ENCODE measurements at regions not wholly inside any gene's neighbourhood (a gene's known extent, or its start where the extent isn't known, plus 50 kb on each side); places are given as distances from the start of the nearest gene placed in this dataset.
"Not testable (repeated sequence)": the region's sequence is repeated elsewhere in the genome, so short reads cannot be mapped to it uniquely, and the experiment has no call there.

GRCh38 chr11:23308041-23308440 is 447.8 kb upstream of the CCDC179 start:
- H3K27me3 Mint-ChIP-seq: no peaks in the 10 kb centered on the region
- H3K4me1 Mint-ChIP-seq (ENCODE audit: low read depth): no peaks in the 10 kb centered on the region
- H3K4me3 Mint-ChIP-seq: no peak overlapping the region
- ChIA-PET CTCF (no interaction called here), POLR2A (no interaction called here)
- H3K9me3 Mint-ChIP-seq: peaks cover 30% of the 10 kb centered on the region
- H3K27ac Mint-ChIP-seq: no peak overlapping the region
- DNase-seq: no peak
- no peaks in the 10 kb centered on the region for H3K36me3 Mint-ChIP-seq
- intact Hi-C loops (cut with micrococcal nuclease): no loop called here

- intact Hi-C loops (cut with micrococcal nuclease): no loop called here
- Mint-ChIP-seq H3K27ac (no peak overlapping the region), H3K4me1 (ENCODE audit: low read depth) (no peaks in the 10 kb centered on the region), H3K27me3 (no peaks in the 10 kb centered on the region), H3K9me3 (peaks cover 18% of the 10 kb centered on the region), H3K36me3 (no peaks in the 10 kb centered on the region), H3K4me3 (no peak overlapping the region)
- DNase-seq: no peak
- CTCF ChIA-PET: no interaction called here
- POLR2A ChIA-PET: no interaction called here
Observed at GRCh38 chr11:23310276-23310675, 450.0 kb upstream of the CCDC179 start.

- ChIA-PET CTCF (no interaction called here), POLR2A (no interaction called here)
- no peaks in the 10 kb centered on the region for H3K4me1 Mint-ChIP-seq (ENCODE audit: low read depth)
Observed at GRCh38 chr11:23311986-23312940, 452.0 kb upstream of the CCDC179 start.

GRCh38 chr11:23313001-23313400 is 452.7 kb upstream of the CCDC179 start:
- CTCF ChIA-PET: no interaction called here
- H3K36me3 Mint-ChIP-seq: no peaks in the 10 kb centered on the region
- intact Hi-C loops (cut with micrococcal nuclease): no loop called here
- H3K27me3 Mint-ChIP-seq: no peaks in the 10 kb centered on the region
- H3K4me3 Mint-ChIP-seq: no peak overlapping the region
- H3K9me3 Mint-ChIP-seq: peaks cover 14% of the 10 kb centered on the region
- no peaks in the 10 kb centered on the region for H3K4me1 Mint-ChIP-seq (ENCODE audit: low read depth)
- no peak overlapping the region for H3K27ac Mint-ChIP-seq
- no peak for DNase-seq
- POLR2A ChIA-PET: no interaction called here

More at GRCh38 chr11:23311986-23312940, 452.0 kb upstream of the CCDC179 start:
- DNase-seq: no peak
- intact Hi-C loops (cut with micrococcal nuclease): no loop called here
- Mint-ChIP-seq H3K9me3 (peaks cover 16% of the 10 kb centered on the region), H3K4me3 (no peak overlapping the region), H3K27ac (no peak overlapping the region), H3K36me3 (no peaks in the 10 kb centered on the region), H3K27me3 (no peaks in the 10 kb centered on the region)

GRCh38 chr11:23314162-23314561 is 453.9 kb upstream of the CCDC179 start:
- H3K9me3 Mint-ChIP-seq: peaks cover 10% of the 10 kb centered on the region
- H3K36me3 Mint-ChIP-seq: no peaks in the 10 kb centered on the region
- no peak overlapping the region for H3K27ac Mint-ChIP-seq
- H3K27me3 Mint-ChIP-seq: no peaks in the 10 kb centered on the region
- intact Hi-C loops (cut with micrococcal nuclease): no loop called here
- DNase-seq: no peak
- no peaks in the 10 kb centered on the region for H3K4me1 Mint-ChIP-seq (ENCODE audit: low read depth)
- CTCF ChIA-PET: no interaction called here
- no peak overlapping the region for H3K4me3 Mint-ChIP-seq
- POLR2A ChIA-PET: no interaction called here

GRCh38 chr11:23315286-23315685 is 455.0 kb upstream of the CCDC179 start:
- no peak overlapping the region for H3K4me3 Mint-ChIP-seq
- intact Hi-C loops (cut with micrococcal nuclease): no loop called here
- H3K9me3 Mint-ChIP-seq: peaks cover 8% of the 10 kb centered on the region
- no peaks in the 10 kb centered on the region for H3K4me1 Mint-ChIP-seq (ENCODE audit: low read depth)
- no peak overlapping the region for H3K27ac Mint-ChIP-seq
- ChIA-PET POLR2A (no interaction called here), CTCF (no interaction called here)
- H3K27me3 Mint-ChIP-seq: no peaks in the 10 kb centered on the region
- no peak for DNase-seq
- H3K36me3 Mint-ChIP-seq: no peaks in the 10 kb centered on the region

- no peaks in the 10 kb centered on the region for H3K4me1 Mint-ChIP-seq (ENCODE audit: low read depth)
- CTCF ChIA-PET: no interaction called here
- intact Hi-C loops (cut with micrococcal nuclease): no loop called here
Observed at GRCh38 chr11:23317816-23318215, 457.5 kb upstream of the CCDC179 start.

GRCh38 chr11:23318670-23319069 is 458.4 kb upstream of the CCDC179 start:
- H3K27ac Mint-ChIP-seq: no peak overlapping the region
- no peaks in the 10 kb centered on the region for H3K27me3 Mint-ChIP-seq
- H3K4me3 Mint-ChIP-seq: no peak overlapping the region
- CTCF ChIA-PET: no interaction called here
- DNase-seq: no peak
- no peaks in the 10 kb centered on the region for H3K36me3 Mint-ChIP-seq
- intact Hi-C loops (cut with micrococcal nuclease): no loop called here
- POLR2A ChIA-PET: no interaction called here
- H3K9me3 Mint-ChIP-seq: peaks cover 29% of the 10 kb centered on the region
- no peaks in the 10 kb centered on the region for H3K4me1 Mint-ChIP-seq (ENCODE audit: low read depth)

More at GRCh38 chr11:23317816-23318215, 457.5 kb upstream of the CCDC179 start:
- Mint-ChIP-seq H3K36me3 (no peaks in the 10 kb centered on the region), H3K27ac (no peak overlapping the region), H3K4me3 (no peak overlapping the region), H3K9me3 (peaks cover 20% of the 10 kb centered on the region), H3K27me3 (no peaks in the 10 kb centered on the region)
- POLR2A ChIA-PET: no interaction called here
- no peak for DNase-seq

GRCh38 chr11:23320131-23320530 is 459.9 kb upstream of the CCDC179 start:
- Mint-ChIP-seq H3K4me3 (no peak overlapping the region), H3K9me3 (peaks cover 37% of the 10 kb centered on the region), H3K4me1 (ENCODE audit: low read depth) (no peaks in the 10 kb centered on the region), H3K27ac (no peak overlapping the region), H3K36me3 (no peaks in the 10 kb centered on the region), H3K27me3 (no peaks in the 10 kb centered on the region)
- POLR2A ChIA-PET: no interaction called here
- CTCF ChIA-PET: no interaction called here
- no peak for DNase-seq
- intact Hi-C loops (cut with micrococcal nuclease): no loop called here

GRCh38 chr11:23335586-23335985 is 475.3 kb upstream of the CCDC179 start:
- H3K4me3 Mint-ChIP-seq; H3K27ac Mint-ChIP-seq; intact Hi-C loops (cut with micrococcal nuclease); CTCF ChIA-PET; DNase-seq; H3K27me3 Mint-ChIP-seq; H3K4me1 Mint-ChIP-seq (ENCODE audit: low read depth); H3K36me3 Mint-ChIP-seq; POLR2A ChIA-PET: not testable (repeated sequence)
- peaks cover 27% of the 10 kb centered on the region for H3K9me3 Mint-ChIP-seq

- Mint-ChIP-seq H3K27me3 (no peaks in the 10 kb centered on the region), H3K27ac (no peak overlapping the region), H3K4me3 (no peak overlapping the region), H3K36me3 (no peaks in the 10 kb centered on the region), H3K4me1 (ENCODE audit: low read depth) (no peaks in the 10 kb centered on the region), H3K9me3 (peaks cover 19% of the 10 kb centered on the region)
- POLR2A ChIA-PET: interaction anchor here (0.6 kb wide), 1 partner anchor 440 kb away, joined by 4 read pairs; no protein-coding TSS in a partner anchor
- CTCF ChIA-PET: no interaction called here
- no peak for DNase-seq
- intact Hi-C loops (cut with micrococcal nuclease): no loop called here
Observed at GRCh38 chr11:23336961-23337360, 476.7 kb upstream of the CCDC179 start.

- H3K27me3 Mint-ChIP-seq: no peaks in the 10 kb centered on the region
- H3K4me1 Mint-ChIP-seq (ENCODE audit: low read depth): no peaks in the 10 kb centered on the region
- no peaks in the 10 kb centered on the region for H3K36me3 Mint-ChIP-seq
- H3K9me3 Mint-ChIP-seq: peaks cover 11% of the 10 kb centered on the region
- ChIA-PET POLR2A (no interaction called here), CTCF (no interaction called here)
- H3K27ac Mint-ChIP-seq: no peak overlapping the region
- no peak overlapping the region for H3K4me3 Mint-ChIP-seq
- no peak for DNase-seq
- intact Hi-C loops (cut with micrococcal nuclease): no loop called here
Observed at GRCh38 chr11:23353611-23354010, 493.3 kb upstream of the CCDC179 start.

GRCh38 chr11:23359297-23359696 is 499.0 kb upstream of the CCDC179 start:
- POLR2A ChIA-PET: no interaction called here
- Mint-ChIP-seq H3K4me3 (no peak overlapping the region), H3K4me1 (ENCODE audit: low read depth) (no peaks in the 10 kb centered on the region), H3K27me3 (no peaks in the 10 kb centered on the region), H3K36me3 (no peaks in the 10 kb centered on the region), H3K9me3 (peaks cover 24% of the 10 kb centered on the region), H3K27ac (no peak overlapping the region)
- intact Hi-C loops (cut with micrococcal nuclease): no loop called here
- DNase-seq: no peak
- CTCF ChIA-PET: no interaction called here
